D721Med (cell line): ENCODE measurements at regions not wholly inside any gene's neighbourhood (a gene's known extent, or its start where the extent isn't known, plus 50 kb on each side); places are given as distances from the start of the nearest gene placed in this dataset.

Experiments
- DNase-seq: peaks from one replicate; pipeline ENCODE4 v3.0.0; 2011; ENCODE audit warnings: low spot score; ENCODE audit not compliant: insufficient read length
- FAIRE-seq: peaks from 2 replicates; lab custom pipeline; 2011; peaks lifted over from hg19 to GRCh38; lab: Jason Lieb, UNC
- CTCF ChIP-seq: IDR thresholded peaks from 2 replicates; pipeline ENCODE4 v1.5.1; 2012; ENCODE audit warnings: mild to moderate bottlenecking, control low read depth; ENCODE audit not compliant: insufficient read depth; ENCODE audit errors: missing control alignments

GRCh38 chr1:201745023-201745422 lies 83.9 kb upstream of the IPO9 start:
- FAIRE-seq, result no peak
- no peak for DNase-seq
- no peak for TF ChIP-seq CTCF

GRCh38 chr1:201746156-201746555 lies 82.8 kb upstream of the IPO9 start:
- DNase-seq (no peak), FAIRE-seq (no peak)
- no peak for TF ChIP-seq CTCF

GRCh38 chr1:201747261-201747660 lies 81.7 kb upstream of the IPO9 start:
- no peak for FAIRE-seq
- no peak for TF ChIP-seq CTCF
- no peak for DNase-seq

- FAIRE-seq (no peak), DNase-seq (no peak)
- no peak for TF ChIP-seq CTCF
These were observed 80.6 kb upstream of the IPO9 start for GRCh38 chr1:201748335-201748734.

- no peak for TF ChIP-seq CTCF
- FAIRE-seq, result no peak
- no peak for DNase-seq
These were observed 79.8 kb upstream of the IPO9 start for GRCh38 chr1:201749059-201749690.

GRCh38 chr1:201750120-201750519 lies 78.8 kb upstream of the IPO9 start:
- no peak for TF ChIP-seq CTCF
- FAIRE-seq (no peak), DNase-seq (no peak)

- no peak for TF ChIP-seq CTCF
- no peak for FAIRE-seq
These were observed 78.0 kb upstream of the IPO9 start for GRCh38 chr1:201750934-201751333.

More at GRCh38 chr1:201750934-201751333, 78.0 kb upstream of the IPO9 start:
- DNase-seq, result no peak
